Left ventricle myocardium inferior (tissue), 1 donor: ENCODE measurements at regions not wholly inside any gene's neighbourhood (a gene's known extent, or its start where the extent isn't known, plus 50 kb on each side); places are given as distances from the start of the nearest gene placed in this dataset.

Experiments
- DNase-seq: peaks from one replicate; pipeline ENCODE4 v3.0.0-alpha.2; 2020
- H3K27ac ChIP-seq: fragments of 200-600 bp; replicated peaks from 2 replicates; pipeline ENCODE4 v1.8.0; 2021
- H3K27me3 ChIP-seq: fragments of 200-600 bp; 2 replicates; pipeline ENCODE4 v1.8.0; 2021; ENCODE audit warnings: low read depth
- H3K36me3 ChIP-seq: fragments of 200-600 bp; 2 replicates; pipeline ENCODE4 v1.8.0; 2021
- H3K4me1 ChIP-seq: fragments of 200-600 bp; 2 replicates; pipeline ENCODE4 v1.8.0; 2021
- H3K4me3 ChIP-seq: fragments of 200-600 bp; 2 replicates; pipeline ENCODE4 v1.8.0; 2021; ENCODE audit warnings: mild to moderate bottlenecking, moderate library complexity
- H3K9me3 ChIP-seq: fragments of 200-600 bp; replicated peaks from 2 replicates; pipeline ENCODE4 v1.8.0; 2021
- intact Hi-C: fragments of 100-400 bp; cut with micrococcal nuclease; formaldehyde crosslinking; loops from one replicate; pipeline ENCODE4 v1.11.0; 2022
- TF ChIP-seq, protein P1 (sequence below): fragments of 200-600 bp; IDR thresholded peaks from 2 replicates; pipeline ENCODE4 v1.8.0; 2021; ENCODE audit warnings: antibody characterized with exemption, mild to moderate bottlenecking, borderline replicate concordance
- donor health status: DM: no; HTN: yes; CAD: no; lungs with severe emphysema.

GRCh38 chr15:69524814-69525213, 72.2 kb downstream of the RPLP1 start:
- TF ChIP-seq, protein P1, sequence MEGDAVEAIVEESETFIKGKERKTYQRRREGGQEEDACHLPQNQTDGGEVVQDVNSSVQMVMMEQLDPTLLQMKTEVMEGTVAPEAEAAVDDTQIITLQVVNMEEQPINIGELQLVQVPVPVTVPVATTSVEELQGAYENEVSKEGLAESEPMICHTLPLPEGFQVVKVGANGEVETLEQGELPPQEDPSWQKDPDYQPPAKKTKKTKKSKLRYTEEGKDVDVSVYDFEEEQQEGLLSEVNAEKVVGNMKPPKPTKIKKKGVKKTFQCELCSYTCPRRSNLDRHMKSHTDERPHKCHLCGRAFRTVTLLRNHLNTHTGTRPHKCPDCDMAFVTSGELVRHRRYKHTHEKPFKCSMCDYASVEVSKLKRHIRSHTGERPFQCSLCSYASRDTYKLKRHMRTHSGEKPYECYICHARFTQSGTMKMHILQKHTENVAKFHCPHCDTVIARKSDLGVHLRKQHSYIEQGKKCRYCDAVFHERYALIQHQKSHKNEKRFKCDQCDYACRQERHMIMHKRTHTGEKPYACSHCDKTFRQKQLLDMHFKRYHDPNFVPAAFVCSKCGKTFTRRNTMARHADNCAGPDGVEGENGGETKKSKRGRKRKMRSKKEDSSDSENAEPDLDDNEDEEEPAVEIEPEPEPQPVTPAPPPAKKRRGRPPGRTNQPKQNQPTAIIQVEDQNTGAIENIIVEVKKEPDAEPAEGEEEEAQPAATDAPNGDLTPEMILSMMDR = no peak
- DNase-seq = peak; percentile 37
- Histone ChIP-seq H3K4me3 (no peak overlapping the region), H3K9me3 (peaks cover 3% of the 10 kb centered on the region), H3K4me1 (no peaks in the 10 kb centered on the region), H3K27ac (peak overlapping the region; percentile 7), H3K36me3 (no peaks in the 10 kb centered on the region), H3K27me3 (peaks cover 28% of the 10 kb centered on the region)
- intact Hi-C loops = no loop called here

DNA sequence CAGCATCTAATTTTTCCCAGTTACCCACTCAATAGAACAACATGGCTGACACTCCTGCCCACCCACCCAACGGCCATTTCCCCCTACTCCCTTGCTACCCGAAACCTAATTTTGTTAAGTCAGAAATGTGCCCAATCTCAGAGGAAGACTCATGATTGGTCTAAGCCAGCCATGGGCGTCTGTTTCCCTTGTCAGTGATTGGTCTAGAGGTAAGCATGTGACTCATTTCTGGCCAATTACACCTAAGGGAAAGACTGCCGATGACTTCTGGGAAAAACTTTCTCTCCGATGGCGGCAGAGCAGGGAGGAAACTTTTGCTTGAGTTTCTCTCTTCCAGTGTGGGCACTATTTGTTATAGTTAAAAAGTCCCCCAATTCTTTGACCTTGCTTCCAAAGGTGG, 72.9 kb downstream of the RPLP1 start:
- TF ChIP-seq, protein P1 = no peak
- no peaks in the 10 kb centered on the region for H3K4me1 ChIP-seq
- intact Hi-C loops = no loop called here

GRCh38 chr15:69526081-69527061, 73.8 kb downstream of the RPLP1 start:
- TF ChIP-seq, protein P1 = no peak
- Histone ChIP-seq H3K4me1 (peaks cover 2% of the 10 kb centered on the region), H3K9me3 (peaks cover 3% of the 10 kb centered on the region), H3K4me3 (no peak overlapping the region), H3K36me3 (no peaks in the 10 kb centered on the region), H3K27ac (no peak overlapping the region), H3K27me3 (peaks cover 25% of the 10 kb centered on the region)
- intact Hi-C loops = no loop called here
- DNase-seq = peak; percentile 37

More for the DNA sequence above, 72.9 kb downstream of the RPLP1 start:
- DNase-seq = no peak
- H3K36me3 ChIP-seq = no peaks in the 10 kb centered on the region
- peaks cover 23% of the 10 kb centered on the region for H3K27me3 ChIP-seq
- no peak overlapping the region for H3K4me3 ChIP-seq
- peaks cover 3% of the 10 kb centered on the region for H3K9me3 ChIP-seq
- peak overlapping the region; percentile 38 for H3K27ac ChIP-seq

- DNase-seq = no peak
- intact Hi-C loops = no loop called here
- Histone ChIP-seq H3K4me1 (peaks cover 14% of the 10 kb centered on the region), H3K4me3 (no peak overlapping the region), H3K27ac (no peak overlapping the region), H3K36me3 (no peaks in the 10 kb centered on the region), H3K9me3 (peaks cover 3% of the 10 kb centered on the region), H3K27me3 (peaks cover 25% of the 10 kb centered on the region)
- TF ChIP-seq, protein P1 = no peak
Measured at GRCh38 chr15:69529141-69529540, 76.5 kb downstream of the RPLP1 start.

DNA sequence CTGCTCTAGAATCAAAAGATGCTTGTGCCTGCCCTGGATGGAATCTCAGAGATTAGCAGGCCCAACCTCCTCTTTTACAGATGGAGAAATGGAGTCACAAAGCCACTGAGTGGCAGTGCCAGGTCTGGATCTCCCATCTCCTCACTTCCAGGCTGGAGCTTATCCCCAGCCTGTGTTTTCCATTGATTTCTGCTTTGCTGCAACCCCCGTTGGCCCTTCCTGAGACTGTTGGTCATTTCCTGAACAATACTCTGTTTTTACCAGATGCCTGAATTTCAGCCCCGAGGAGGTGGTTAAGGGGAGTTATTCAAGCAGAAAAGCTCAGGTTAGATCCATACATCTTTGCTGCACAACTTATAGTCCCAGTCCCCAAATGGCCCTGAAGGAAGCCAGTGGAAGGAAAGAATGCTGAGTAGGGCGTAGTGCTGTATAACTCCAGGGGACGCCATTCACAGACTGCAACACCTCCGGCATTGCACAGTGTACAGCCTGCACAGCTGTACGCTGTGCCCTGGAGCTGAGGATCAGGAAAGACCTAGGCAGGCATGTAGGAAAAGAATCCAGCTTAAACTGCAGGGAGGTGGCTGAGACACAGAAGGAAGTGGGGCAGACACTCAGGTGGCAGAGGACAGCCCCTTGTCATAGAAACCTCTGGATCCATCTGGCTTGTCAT, 77.5 kb downstream of the RPLP1 start:
- no peak overlapping the region for H3K27ac ChIP-seq
- peaks cover 14% of the 10 kb centered on the region for H3K4me1 ChIP-seq
- TF ChIP-seq, protein P1 = no peak
- no peak for DNase-seq
- intact Hi-C loops = no loop called here
- no peaks in the 10 kb centered on the region for H3K36me3 ChIP-seq
- no peak overlapping the region for H3K4me3 ChIP-seq
- H3K27me3 ChIP-seq = peaks cover 25% of the 10 kb centered on the region
- H3K9me3 ChIP-seq = peaks cover 3% of the 10 kb centered on the region
